Midbrain (tissue), 1 donor: ENCODE measurements at regions not wholly inside any gene's neighbourhood (a gene's known extent, or its start where the extent isn't known, plus 50 kb on each side); places are given as distances from the start of the nearest gene placed in this dataset.
"Not testable (repeated sequence)": the region's sequence is repeated elsewhere in the genome, so short reads cannot be mapped to it uniquely, and the experiment has no call there.

Experiments used
- DNase-seq: peaks from one replicate; lab custom pipeline; 2025; lab: John Stamatoyannopoulos, UW

DNA sequence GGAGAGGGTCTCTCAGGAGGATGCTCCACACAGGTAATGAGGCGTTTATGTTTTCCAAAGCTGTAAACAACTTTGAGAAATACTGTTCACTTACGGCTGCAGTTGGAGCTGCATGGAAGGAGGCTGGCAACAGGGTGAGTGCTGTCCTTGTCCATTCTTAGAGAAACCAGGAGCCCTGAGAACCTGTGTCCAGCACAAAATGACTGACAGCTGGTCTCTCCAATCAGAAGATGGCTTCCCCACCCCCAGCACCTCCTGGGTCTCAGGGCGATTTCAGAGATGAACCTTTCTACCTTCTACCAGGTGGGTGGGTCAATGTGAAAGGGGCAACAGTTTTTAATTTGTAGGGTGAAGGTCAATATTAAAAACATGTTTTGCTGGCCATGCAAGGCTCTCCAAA lies 353.6 kb downstream of the NPHP4 start:
- no peak for DNase-seq

DNA sequence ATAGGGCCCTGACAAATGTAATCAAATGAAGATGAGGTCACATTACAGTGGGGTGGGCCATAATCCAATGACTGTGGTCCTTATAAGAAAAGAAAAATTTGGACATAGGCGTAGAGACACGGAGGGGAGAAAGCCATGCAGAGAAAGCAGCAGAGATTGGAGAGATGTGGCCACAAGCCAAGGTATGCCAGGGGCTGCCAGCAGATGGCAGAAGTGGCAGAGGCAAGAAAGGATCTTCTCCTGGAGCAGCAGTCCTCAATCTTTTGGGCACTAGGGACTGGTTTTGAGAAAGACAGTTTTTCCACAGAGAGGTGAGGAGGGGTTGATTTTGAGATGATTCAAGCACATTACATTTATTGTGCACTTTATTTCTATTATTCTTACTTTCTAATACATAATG lies 355.1 kb downstream of the NPHP4 start:
- DNase-seq = peak; percentile 20

DNA sequence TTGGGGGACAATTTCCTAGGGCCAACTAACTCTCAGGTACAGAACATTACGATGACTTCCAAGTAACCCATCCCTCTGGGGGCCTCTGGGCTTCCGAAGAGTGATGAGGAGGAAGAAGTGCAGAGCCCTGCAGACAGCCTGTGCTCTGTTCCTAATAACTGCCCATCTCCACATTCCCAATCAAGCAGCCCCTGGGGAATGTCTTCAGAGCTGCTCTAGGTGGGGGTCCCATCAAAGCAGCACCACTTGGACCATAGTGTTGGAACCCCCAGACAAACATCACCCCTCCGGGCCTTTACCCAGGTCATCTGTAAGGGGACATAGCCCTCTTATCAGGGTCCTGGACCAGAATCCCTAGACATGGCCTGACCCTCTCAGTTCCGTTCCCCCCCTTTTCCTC lies 357.3 kb downstream of the NPHP4 start:
- no peak for DNase-seq

DNA sequence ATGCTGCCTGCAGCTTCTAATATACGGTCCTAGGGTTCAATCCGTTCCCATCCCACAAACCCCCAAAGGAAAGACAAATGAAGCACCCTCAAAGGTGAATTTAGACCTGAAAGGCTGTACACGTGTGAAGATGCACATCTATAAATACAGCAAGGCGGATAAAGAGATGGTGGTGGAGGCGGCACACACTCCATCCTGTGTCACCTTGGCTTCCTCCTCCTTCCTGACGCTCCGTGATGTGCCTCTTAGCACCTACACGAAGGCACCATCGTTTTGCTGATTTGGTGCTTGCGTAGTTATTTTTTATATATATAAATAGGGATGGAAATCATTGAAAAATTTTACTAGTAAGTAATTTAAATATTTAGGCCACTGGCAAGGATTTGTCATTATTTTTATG lies 359.4 kb downstream of the NPHP4 start:
- DNase-seq = no peak

DNA sequence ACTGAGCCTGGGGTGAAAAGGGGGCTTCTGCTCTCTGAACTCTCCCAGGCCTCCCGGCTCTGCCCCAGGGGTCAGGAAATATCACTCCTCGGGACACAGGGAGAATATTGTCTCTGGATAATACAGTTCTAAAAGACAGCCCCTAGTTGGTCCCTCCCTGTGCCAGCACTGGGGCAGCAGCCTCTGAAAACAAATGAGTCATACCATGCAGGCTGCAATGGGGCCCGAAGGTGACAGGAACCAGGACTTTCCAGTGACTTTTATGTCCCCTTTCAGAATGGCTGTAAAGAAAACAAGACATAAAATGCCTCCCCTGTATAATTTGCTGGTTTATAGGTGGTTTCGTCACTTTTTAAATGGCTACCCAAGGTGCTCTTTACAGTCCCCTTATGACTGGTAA lies 360.0 kb downstream of the NPHP4 start:
- no peak for DNase-seq

DNA sequence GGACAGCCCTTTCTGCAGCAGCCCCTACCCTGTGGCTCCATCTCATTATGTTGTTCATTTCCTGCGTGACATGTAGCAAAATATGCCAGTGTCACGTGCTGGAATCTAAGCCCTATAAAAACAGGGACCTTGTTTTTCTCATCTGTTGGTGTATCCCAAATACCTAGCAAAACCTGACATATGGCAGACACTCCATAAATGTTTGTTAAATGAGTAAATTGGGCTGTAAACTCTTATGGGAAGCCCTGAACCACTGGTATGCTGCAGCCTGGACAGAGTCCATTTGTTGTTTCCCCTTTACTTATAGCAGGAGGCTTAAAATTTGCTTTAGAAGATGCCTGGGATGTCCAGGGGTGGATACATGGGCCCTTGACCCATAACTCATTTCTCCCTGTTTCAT lies 363.8 kb downstream of the NPHP4 start:
- DNase-seq = no peak

DNA sequence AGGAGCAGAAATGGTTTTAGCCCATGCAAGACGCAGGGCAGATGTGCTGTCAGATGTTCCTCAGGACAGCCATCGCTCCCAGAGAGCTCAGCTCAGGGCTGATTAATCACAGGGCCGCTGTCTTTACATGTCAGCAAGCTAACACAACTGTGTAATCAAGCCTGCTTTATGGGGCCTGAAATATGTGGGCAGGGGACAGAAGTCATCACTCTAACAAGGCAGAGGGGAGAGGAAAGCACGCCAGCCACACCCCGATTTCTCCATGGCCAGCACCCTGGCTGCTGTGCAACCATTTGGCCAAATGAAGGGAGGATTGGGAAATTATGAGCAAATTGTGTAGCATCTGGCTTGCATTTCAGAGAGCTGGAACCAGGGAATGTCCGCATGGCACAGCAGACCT lies 368.8 kb downstream of the NPHP4 start:
- no peak for DNase-seq

DNA sequence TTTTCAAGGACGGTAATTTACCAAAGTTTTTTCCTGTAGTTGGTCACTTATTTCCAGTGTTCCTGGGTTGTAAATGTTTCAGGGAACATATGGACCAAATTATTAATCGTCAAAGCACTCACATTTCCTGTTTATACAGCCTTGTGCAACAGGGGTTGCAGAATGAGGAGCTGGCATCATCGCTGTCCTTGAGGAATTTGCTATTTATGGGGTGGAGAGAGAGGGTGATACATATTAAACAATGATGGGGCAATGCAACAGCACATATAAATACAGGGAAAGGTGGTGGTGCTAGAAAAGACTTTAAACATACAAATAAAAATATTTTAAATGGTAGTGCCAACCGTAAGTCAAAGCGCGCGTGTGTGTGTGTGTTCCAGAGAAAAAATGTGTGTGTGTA lies 369.8 kb downstream of the NPHP4 start:
- no peak for DNase-seq

DNA sequence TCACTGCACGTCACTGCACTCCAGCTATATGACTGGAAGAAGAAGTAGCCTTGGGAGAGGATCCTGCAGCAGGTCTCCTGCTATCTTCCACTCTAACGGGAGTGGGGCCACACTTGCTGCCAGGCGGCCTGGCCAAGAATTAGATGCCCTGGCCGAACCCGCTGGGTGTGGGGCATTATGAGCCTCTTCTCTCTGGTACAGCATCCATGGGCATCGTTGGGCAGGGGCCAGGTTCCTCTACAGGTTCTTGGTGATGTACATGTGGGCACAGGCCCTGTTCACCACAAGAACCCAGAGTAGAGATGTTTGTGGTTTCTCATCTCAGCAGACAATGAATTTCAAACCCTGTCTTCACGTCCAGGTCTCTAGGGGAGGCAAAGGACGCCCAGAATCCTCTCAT lies 370.5 kb downstream of the NPHP4 start:
- no peak for DNase-seq

DNA sequence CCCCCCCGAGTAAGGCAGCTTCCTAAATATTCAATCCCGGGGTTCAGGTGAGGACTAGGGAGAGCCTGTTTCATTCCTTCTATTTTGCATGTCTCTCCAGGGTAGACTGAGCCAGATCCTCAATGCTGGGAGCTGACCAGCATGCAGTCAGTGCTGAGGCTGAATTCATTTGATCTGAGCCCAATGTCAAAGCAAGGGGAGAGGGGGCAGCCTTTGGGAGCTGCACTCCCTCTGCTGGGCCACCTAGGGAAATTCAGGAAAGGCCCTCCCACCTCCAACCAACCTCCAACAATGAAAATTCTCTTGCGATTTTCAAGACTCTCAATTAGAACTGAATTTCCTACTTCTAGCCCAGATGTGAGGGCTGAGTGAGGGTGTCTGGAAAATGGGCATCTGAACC lies 371.2 kb downstream of the NPHP4 start:
- DNase-seq = peak; percentile 25

DNA sequence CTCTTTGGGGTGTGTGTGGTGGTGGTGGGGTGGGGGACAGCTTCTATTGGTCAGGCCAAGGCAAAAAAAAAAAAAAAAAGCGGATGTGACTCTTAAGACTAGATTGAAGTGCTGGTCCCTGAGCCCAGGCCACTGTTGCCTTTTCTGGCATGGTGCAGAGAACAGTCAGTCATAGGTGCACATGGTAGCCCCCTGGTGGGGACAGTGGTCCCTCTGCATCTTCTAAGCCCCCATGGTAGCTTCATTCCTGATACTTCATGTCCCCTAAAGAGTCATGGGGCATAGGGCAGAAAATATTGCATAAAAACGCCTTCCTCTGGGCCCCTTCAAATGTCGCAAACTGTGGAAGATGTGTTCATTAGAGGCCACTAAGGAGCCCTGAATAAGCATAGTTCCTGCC lies 371.8 kb downstream of the NPHP4 start:
- DNase-seq = no peak

DNA sequence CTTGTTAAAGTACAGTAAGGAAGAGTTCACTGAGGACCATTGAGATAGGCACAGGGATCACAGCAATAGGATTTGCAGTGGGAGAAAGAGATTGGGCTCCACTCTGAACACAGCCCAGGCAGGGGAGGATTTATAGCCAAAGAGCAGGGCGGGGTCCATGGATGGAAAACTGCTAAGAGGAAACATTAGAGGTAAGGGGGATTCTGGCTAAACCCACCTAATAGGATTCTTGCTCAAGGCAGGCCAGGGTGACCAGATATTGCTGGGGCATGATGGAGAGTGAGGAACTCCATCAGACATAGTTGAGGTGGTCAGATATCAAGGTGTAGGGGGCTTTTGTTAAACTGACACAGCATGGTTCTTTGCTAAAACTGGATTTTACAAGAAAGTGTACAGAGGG lies 372.8 kb downstream of the NPHP4 start:
- DNase-seq = no peak

DNA sequence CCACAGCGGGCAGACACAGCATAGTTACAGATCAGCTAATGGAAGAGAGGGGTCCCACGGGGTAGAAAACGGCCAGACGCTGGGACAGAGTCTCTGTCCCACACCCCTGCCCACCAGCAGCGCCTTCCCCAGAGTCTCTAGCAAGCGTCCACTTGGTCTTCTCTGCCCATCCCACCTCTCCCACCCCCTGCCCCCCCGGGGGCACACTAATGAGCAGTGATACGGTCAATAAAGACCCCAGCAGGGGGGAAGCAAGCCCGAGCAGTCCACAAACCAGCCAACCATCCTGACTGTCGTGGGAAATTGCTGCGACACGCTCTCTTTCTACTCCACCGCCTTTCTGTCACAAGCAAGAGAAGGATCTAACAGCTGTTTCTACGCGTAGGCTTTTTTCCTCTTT lies 374.7 kb downstream of the NPHP4 start:
- DNase-seq = no peak

DNA sequence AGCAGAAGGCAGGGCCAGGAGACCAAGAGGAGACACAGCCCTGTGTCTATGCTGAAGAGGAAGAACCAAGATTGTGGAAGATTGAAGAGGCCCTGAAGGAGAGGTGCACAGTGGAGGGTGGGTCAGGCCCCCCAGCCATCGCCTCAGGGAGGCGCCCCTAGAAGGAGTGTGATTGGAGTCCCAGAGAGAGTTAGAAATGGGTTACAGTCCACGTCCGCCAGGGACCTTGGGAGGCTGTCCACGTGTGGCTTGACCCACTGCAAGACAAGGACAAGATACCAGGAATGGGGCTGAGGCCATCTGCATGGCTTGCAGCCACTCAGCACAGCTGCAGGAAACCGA lies 375.1 kb downstream of the NPHP4 start:
- no peak for DNase-seq

DNA sequence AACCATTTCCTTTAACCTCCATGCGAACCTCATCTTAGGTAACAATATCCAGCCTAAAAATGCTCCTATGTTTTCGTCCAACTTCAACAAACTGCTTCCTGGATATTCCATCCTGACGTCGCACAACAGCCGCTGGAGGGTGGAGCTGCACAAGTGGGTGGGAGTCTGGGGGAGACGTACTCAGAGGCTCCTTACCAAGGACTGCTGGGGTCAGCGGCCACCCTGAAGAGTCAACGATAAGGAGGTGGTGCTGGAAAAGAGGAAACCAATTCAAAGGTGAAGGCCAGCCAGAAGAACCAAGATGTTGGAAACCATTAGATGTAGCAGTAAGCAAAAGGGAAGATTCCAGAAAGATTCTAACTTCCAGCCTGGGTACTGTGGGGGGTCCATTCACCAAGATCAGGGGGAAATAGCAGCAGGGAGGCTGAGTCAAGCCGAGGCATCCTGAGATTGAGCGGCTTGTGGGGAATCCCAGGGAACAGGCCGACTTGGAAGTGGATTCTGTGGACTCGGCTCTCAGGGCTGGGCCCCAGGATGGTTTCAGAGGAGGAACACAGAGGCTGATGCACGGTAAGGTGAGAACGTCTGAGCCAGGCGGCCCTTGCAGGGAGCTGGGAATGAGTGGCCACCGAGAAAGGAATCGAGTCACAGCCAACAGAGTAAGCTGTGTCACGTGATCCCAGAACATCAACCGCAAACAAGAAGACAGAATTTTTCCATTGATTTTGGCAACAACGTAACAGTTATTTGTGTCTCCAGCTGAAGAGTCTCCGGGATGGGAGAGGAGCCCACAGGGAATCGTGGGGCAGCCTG lies 375.7 kb downstream of the NPHP4 start:
- DNase-seq = no peak

DNA sequence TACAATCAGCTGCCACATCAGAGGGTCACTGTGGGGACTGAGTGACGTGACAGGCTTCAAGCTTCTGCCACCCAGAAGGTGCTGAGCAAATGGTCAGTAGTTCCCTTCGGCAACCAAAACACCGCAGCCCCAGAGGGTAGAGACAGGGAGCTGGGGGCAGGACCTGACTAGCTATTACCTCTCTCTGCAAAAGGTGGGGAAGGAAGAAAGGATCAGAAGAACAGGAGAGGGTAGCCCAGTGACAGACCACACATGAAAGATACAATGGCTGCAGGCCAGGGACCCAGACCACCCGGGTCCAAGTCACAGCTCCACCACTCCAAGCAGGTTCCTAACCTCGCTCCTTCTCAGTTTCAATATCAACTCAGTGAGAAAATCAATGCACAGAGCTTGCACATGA lies 377.1 kb downstream of the NPHP4 start:
- DNase-seq = no peak

DNA sequence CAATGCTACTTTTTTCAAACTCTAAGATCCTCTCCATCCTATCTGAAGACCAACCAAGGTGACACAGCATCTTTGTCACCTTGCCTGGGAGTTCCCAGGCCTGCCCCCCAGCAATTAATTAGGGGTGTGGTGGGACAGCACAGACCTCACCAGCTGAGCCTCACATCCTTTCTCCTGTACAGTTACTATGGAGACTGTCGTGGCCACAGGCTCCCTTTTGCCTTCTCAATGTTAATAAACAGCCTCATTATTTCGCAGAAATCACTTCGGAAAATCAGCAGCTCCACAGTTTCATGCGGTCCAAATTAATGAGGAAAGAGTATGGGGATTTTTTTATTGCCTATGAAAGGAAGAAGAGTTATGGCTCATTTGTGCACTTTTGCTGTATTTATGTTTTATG lies 378.3 kb downstream of the NPHP4 start:
- DNase-seq = no peak

DNA sequence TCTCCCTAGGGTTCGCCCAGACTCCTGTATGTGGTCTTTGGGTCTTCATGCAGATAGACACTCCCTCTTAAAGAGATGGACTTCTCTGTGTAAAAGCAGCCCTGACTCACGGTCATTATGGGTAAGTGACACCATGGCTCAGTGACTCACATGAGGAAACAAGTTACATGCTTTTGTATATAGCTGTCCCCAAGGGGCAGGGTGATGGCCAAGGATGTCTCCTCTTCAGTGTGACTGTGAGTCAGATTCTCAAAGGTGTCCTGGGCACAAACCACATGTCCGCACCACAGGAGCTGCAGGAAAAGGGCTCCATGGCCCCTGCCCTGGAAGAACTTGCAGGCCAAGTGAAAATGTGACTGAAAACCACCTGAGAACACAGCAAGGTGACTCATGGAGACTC lies 380.4 kb downstream of the NPHP4 start:
- no peak for DNase-seq

DNA sequence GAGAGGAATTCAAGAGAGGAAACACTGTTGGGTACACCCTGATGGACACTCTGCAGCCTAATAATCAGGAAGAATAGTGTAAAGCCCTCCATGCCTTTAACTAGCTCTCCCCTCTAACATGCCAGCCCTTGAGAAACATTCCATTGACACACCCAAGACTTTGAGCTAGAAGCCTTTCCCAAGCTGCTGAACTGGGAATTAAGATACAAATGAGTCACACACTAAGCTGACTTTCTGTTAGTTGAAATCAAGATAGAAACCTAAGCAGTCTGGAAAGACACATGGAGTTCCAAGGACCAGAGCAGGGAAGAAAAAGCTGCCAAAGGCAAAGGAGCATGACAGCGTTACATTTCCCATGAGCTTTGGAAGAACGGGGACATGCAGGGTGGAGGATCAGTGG lies 380.8 kb downstream of the NPHP4 start:
- DNase-seq = no peak

DNA sequence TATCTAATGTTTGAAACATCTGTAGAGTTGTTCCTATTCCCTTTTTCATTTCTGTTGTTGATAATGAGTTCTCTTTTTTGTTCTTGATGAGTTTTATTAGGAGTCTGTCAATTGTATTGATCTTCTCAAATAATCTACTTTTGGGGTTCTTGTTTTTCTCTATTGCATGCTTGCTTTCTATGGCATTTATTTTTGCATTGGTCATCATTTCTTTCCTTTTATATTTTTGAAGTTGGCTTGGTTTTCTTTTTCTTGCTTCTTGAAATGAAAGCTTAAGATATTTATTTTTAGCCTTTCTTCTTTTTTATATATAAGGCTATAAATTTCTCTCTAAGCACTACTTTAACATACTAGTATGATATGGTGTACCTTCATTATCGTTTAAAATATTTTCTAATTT lies 381.8 kb downstream of the NPHP4 start:
- DNase-seq = no peak

DNA sequence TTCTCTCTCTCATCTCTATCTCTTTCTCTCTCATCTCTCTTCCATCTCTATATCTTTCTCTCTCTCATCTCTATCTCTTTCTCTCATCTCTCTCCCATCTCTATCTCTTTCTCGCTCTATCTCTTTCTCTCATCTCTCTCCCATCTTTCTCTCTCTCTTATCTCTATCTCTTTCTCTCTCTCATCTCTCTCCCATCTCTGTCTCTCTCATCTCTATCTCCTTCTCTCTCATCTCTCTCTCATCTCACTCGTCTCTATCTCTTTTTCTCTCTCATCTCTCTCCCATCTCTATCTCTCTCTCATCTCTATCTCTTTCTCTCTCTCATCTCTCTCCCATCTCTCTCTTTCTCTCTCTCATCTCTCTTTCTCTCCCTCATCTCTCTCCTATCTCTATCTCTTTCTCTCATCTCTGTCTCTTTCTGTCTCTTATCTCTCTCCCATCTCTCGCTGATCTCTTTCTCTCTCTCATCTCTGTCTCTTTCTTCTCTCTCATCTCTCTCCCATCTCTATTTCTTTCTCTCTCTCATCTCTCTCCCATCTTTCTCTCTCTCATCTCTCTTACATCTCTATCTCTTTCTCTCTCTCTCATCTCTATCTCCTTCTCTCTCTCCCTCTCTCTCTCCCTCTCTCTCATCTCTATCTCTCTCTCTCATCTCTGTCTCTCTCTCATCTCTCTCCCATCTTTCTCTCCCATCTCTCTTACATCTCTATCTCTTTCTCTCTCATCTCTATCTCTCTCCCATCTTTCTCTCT lies 388.7 kb downstream of the NPHP4 start:
- no peak for DNase-seq

DNA sequence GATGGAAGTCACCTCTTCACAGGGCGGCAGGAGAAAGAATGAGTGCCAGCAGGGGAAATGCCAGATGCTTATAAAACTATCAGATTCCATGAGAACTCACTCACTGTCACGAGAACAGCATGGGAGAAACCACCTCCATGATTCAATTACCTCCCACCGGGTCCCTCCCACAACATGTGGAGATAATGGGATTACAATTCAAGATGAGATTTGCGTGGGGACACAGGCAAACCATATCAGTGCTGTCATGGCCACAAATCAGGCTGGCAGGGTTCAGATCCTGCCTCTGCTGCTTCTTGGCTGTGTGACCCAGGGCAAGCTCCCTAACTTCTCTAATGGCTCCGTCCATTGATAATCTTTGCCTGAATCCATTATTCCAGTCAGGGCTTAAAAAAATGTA lies 389.5 kb downstream of the NPHP4 start:
- not testable (repeated sequence) for DNase-seq

DNA sequence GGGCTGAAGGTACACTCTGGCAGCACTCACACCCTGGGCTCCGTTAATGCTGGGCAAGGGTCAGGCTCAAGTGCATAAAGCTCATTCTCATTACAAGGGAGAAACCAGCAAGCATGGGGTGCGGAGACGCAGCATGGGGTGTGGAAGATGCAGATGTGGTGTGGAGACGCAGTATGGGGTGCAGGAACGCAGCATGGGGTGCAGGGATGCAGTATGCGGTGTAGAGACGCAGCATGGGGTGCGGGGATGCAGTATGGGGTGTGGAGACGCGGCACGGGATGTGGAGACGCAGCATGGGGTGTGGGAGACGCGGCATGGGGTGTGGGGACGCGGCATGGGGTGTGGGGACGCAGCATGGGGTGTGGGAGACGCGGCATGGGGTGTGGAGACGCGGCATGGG lies 390.7 kb downstream of the NPHP4 start:
- no peak for DNase-seq

DNA sequence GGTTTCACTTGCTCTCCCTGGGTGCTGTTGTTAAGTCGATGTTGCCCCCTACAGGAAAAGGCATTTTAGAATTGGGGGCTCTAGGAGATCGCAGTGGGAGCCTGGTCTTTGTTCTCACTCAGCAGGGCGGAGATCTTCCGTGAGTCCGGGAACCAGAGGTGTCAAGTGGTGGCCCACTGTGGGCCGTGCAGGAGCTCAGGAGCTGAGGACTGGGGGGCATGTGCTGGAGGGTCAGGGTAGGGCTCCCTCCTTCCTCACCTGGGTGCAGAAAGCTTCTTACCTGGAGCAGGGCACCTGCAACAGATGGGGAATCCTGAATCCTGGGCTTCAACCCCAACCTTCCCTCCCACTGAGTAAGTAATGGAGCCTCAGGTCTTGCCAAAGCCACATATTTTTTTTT lies 392.7 kb downstream of the NPHP4 start:
- no peak for DNase-seq
